Stimulated activated CD4-positive, alpha-beta T cell treated with anti-CD3 and anti-CD28 coated beads, Interleukin-1b, Interleukin-23, amount 100 ng/mL, for 4 hours (primary cell): ENCODE measurements at regions not wholly inside any gene's neighbourhood (a gene's known extent, or its start where the extent isn't known, plus 50 kb on each side); places are given as distances from the start of the nearest gene placed in this dataset.

Experiments used
- DNase-seq, 2 donors: peaks; one replicate each; pipeline ENCODE4 v3.0.0-alpha.2; 2020; ENCODE audit warnings: low read depth in 2 of 2

DNA sequence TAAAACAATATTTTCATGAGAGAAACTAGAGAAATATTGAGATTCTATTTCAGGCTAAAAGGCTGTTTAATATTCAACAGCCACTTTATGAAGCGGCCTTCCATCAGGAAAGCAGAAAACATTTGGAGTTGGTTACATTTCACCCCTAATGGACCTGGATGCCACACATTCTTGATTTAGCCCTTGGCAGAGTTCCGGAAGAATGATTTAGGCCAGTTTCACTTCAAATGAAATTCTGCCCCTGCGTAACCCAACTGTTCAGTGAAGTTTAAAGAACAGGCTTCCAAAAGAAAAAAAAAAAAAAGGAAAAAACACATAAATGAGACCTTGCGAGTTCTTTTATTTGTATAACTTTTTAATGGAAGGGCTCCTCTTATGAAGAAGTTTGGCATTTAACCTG lies 239.2 kb upstream of the AKR1E2 start:
- DNase-seq = no peak

DNA sequence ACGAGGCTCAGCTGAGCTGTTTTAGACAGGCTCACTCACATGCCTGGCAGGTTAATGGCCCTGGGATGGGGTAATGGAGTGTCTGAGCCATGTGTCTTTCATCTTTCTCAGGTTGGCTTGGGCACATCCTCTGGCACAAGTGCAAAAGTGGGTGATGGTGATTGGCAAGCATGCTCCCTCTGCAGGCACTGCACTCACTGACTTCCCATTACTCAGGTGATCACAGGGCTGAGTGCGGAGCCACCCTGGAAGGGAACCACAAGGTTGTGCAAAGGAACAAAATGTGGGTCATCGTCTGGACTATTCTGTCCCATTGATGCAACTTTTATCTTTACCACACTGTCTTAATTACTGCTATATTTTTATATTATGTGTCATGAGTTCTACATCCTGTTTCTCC lies 244.1 kb upstream of the AKR1E2 start:
- no peak for DNase-seq

DNA sequence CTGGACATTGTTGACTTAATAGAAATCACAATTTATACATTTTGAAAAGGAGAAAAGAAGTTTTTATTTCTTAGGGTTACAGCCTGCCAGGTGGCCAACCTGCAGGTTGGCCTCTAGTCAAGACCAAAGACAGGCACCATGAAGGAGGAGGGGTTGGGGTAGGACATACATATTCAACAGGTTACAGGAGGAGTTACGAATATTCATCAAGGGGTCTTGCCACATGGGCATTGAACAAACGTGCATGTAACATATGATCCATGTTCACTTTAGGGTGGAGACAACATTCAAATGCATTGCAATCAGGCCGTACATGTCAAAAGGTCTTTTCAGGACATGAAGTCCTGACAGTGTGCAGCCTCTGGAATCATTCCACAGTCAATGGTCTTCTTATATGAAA lies 246.2 kb upstream of the AKR1E2 start:
- no peak for DNase-seq

DNA sequence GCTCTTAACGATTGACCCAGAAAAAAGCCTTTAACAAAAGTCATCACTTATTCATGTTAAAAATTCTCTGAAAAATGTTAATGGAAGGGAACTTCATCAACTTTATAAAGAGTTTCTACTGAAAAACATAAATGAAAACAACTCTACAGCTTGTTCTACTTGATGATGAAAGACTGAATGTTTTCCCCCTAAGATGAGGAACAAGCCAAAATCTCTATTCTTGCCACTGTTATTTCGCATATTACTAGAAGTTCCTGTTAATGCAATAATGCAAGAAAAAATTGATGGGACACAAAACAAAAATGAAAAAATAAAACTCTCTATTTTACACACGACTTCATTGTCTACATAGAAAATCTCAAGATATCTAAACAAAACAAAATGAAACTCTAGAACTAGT lies 249.8 kb upstream of the AKR1E2 start:
- no peak for DNase-seq

DNA sequence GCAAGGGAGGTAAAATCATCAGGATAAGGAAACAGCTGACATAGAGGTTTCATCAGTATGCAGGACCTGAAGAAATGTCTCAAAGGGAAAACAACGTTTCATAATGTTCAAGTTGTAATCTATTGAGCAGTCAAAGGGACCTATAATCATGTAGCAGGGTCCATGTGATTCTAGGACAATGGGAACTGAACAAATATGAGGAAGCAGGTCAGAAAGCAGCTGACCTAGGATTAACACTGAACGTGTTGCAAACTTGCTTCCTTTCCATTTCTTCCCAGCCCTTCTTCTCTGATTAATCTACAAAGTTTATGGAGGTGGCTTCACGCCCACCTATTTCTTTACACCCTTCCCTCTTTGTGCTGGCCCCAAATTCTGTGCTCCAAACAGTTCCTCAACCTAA lies 256.9 kb upstream of the AKR1E2 start:
- DNase-seq = no peak

DNA sequence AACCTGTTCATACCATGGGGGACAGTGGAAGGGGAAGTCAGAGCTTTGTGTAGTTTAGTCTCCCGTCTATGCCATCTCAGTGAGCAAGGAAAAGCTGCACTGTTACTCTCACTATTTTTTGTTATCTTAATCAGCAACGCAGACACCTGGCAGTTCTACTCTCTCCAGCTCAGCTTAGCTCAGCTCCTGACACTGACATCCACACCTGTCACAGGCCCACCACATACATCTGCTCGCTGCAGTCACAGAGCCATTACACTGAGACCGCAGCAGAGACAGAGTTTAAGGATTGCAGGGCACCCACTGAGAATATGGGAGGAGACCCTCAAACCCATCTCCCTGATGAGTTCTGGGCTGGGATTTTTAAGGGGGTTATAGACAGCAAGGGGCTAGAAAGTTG lies 257.3 kb upstream of the AKR1E2 start:
- no peak for DNase-seq

DNA sequence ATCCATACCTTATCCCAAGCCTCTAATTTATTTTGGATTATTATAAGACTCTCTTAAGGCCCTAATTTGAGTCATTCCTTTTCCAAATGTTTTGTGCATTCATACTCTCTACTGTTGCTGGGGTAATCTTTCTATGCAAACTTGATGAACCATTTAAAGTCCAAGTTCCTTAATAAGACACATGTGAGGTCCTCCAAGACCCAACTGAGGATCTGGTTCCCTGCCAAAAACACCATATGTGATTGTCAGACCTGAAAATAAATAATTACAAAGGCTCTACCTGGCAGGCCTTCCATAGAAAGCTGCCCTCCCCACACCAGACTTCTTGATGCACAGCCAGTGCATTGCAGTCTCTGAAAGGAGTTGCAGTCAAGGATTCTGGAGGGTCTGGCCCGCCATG lies 257.9 kb upstream of the AKR1E2 start:
- no peak for DNase-seq

DNA sequence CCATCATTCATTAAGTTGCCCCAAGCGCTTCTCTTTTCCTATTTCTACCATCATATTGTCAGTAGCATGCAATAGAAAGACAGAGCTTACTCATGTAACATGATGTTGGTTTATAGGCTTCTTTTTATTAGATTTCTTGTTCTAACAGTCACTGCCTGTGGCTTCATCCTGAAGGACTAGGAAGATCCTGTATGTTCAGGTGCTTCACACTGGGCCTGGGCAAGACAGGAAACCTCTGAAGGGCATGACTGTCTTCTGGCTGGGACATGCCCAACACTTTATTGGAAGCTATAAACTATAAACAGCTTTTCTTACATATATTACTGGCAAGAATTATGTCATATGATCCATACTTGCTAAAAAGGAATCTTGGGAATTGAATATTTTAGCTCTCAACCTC lies 258.4 kb upstream of the AKR1E2 start:
- DNase-seq = no peak

DNA sequence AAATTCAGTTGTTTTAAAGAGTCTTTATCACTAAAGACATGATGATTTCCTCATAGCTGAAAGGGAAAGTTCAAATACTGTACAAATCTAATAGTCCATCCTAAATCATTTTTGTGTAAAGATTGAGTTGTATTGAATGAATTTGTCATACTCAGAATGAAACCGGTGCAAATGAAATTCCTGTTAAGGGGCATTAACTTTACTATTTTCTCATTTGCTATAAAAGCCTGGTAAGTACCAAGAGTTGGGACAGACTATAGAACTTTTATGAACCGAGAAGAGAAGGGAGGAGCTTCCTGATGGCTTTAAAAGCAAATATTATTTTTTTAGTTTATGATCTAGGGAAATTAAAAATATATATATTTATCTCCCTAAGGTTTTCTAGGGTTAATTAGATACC lies 260.0 kb upstream of the AKR1E2 start:
- no peak for DNase-seq

DNA sequence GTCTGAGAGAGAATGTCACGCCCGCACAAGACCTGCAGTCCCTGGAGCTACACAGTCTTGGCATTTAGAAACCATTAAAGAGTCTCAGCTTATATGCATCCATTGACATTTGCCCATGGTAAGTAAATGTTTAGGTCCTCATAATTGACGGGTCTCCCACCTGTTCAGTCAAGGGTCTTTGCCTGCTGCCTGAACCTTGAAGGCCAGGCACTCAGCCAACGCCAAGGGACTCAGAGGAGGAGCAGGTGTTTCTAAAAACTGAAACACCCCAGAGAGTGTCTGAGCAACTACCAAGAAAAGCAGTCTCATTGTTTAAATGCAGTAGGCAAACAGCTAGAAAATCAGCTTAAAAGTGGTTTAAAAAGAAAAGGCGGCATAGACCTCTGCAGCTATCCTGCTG lies 264.7 kb upstream of the AKR1E2 start:
- DNase-seq = no peak

DNA sequence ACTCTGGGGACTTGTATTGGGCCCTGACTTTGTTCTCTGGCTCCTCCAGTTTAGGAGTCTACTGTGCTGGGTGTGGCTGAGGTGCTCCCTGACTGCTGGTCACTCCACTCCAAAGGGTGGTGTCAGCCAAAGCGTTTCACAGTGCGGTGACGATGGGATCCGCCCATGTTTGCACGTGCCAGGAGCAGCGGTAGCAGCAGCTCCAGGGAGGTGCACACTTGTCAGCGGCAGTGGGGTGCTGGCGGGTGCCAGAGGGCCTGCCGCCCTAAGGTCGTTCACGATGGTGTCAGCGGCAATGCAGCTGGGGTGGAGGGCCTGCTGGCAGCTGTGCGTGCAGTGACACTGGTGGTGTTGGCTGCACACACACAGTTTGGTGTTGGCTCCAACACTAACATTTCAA lies 268.5 kb upstream of the AKR1E2 start:
- DNase-seq = no peak

DNA sequence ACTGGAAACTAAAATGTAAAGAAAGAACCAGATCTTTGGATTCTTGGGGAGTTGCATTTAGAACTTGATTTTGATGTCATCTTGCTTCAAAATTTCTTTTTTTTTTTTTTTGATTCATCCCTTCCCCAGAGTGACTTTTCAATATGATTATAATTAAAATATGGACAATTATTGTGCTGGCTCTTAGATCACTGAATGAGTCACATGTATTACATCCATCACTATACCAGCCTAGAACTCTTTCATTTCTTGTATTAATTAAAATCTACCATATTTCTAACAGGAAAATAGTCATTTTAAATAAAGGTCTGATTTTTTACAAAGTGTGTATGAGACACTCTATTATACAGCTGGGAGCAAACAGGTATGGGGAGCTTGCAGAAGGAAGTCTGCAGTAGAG lies 269.5 kb upstream of the AKR1E2 start:
- DNase-seq = no peak

DNA sequence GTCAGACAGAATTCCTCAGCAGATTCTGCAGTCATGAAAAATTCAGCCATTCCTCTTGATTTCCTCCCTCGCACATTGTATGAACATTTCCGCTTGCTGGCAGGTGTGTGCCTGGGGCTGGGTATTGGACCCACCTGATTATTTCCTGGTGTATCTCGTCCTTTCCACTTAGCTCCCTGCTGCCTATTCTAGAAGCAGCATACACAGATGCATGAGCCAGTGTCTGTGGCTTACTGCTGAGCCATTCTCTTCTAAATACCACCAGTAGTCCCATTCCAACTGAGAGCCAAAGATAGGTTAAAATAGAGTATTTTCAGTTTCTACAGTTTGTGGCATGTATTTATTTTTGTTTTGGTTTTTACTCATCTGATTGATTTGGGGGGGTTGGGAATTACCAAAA lies 270.1 kb upstream of the AKR1E2 start:
- DNase-seq = no peak

DNA sequence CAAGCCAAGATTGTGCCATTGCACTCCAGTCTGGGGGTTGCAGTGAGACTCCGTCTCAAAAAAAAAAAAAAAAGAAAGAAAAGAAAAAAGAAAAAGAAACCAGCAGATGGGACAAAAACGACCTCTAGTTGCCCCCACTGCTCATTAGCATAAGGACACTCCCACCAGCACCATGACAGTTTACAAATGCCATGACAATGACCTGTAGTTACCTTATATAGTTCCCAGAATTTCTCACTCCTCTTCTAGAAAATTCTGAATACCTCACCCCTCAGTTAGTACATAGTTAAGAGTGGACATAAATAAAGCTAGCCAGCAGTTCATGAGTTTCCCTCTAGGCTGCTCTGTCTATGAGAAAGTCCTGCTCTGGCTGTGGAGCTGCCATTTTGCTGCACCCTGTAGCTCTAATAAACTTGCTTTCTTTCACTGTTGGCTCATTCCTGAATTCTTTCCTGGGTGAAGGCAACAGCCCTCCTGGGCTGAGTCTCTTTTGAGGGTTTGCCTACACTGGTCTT lies 276.8 kb upstream of the AKR1E2 start:
- DNase-seq = no peak

DNA sequence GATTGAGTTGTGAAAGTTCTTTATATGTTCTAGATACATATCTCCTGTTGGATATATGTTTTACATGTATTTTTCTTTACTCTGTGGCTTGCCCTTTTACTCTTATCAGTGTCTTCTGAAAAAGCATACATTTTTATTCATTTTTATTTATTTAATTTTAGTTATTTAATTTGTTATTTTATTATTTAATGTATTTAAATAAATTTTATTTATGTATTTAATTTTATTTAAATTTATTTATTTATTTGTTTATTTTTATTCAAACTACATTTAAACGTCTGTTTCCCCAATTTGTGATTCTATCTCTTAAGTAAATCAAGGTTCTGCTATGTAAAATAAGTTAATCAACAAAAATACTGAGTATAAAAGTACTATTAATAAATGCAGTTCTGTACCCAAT lies 279.1 kb upstream of the AKR1E2 start:
- DNase-seq = no peak

DNA sequence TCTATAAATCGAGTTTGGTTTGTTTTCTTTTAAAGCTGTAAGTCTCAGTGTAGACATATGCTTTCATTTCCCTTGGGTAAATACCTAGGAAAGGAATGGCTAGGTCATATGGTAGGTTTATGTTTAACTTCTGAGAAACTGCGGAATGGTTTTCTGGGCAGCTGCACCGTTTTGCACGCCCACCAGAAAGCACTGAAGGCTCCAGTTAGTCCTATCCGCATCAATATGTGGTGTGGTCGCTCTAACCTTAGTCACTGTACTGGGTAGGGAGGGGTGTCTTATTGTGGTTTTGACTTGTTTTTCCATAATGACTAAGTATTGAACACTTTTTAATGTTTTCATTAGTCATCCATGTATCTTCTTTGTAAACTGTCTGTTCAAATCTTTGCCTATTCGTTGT lies 279.5 kb upstream of the AKR1E2 start:
- DNase-seq = peak in 1 of 2 donors; percentile 11

DNA sequence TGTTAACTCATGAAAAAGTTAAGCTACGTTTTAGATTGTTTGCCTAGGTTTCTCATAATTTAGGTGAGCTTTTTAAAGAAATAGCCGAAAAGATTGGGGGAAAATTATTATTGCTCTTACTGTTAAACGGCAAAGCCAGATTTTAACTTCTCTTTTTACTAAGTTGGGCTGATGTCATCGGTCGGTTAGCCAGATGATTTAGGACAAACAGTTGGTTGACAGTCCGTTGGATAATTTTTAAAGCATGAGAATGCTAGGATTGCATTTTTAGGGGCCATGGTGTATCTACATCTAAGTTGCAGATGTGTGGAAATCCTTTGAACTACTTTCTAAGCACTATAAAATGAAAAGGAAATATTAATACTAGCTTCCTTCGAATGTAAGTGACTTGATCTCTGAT lies 280.9 kb upstream of the AKR1E2 start:
- DNase-seq = no peak

DNA sequence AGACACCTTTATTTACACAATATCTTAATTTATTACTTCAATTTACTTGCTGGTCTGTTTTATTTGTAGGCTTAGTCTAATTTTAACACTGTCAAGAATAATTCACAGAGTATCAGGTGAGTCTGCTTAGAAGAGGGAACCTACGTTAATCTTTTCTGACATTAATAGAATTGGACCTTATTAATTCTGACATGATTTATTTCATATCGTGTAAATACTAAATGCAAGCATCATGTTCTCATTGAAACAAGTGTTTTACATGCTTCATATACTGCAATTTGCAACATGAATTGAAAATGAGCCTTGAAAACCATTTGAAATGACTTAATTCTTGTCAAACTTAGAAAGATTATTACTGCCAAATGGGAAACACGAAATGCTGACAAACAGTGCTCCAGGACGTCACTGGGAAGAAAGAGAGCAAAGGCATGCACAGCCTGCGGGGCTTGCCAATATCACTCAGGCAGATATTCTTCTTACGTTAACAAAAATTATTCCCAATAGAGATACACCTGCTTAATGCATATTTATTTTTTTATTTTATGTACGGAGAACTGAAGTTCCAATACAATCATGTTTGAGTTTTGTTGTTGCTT lies 282.0 kb upstream of the AKR1E2 start:
- DNase-seq = no peak

DNA sequence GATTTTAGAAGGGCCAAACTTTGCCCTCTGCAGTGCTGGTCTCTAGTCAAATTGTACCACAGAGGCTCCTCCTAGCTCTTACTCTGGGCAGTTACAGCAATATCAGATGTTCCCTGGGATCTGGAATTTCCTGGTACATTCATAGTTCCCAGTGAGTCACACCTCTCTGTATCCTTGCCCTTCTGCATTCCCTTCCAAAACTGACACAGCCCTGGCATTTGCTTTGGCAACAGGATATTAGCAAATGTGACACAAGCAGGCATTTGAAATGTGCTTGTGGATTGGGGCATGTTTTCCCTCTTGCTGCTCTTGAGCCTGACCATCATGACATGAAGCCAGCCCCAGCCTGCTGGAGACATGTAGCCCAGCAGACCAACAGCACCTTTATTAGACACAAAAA lies 284.7 kb upstream of the AKR1E2 start:
- no peak for DNase-seq

DNA sequence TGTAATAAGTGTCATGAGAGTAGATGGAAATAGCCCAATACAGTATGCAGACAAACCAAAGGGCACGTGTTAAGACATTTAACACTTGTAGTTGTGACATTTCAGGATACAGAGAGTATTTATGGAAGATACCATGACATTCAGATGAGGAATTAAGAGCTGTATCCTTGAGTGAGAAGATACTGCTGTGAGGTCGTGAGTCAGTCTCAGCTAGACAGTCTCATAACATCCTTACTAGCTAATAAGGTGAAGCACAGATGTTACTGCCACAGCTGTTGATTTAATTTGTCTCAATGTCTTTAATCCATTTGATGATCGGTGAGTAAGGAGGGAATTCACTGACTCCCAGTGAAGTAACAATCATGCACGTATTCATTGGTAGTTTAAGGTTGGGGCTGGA lies 288.0 kb upstream of the AKR1E2 start:
- DNase-seq = no peak

DNA sequence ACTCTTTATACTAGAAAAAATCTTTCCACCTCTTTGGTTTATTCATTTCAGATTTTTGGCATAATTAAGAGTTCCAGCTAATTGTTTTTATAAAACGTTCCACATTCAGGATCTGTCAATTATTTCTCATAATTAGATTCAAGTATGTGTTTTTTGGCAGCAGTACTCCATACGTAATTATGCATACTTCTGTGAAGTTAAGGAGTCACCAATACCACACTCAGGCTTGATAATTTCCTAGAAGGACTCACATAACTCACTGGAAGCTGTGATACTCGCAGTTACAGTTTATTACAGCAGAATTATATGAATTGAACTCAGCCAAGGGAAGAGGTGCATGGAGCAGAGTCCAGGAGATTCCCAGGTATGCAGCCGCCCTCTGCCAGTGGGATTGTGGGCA lies 290.5 kb upstream of the AKR1E2 start:
- no peak for DNase-seq

DNA sequence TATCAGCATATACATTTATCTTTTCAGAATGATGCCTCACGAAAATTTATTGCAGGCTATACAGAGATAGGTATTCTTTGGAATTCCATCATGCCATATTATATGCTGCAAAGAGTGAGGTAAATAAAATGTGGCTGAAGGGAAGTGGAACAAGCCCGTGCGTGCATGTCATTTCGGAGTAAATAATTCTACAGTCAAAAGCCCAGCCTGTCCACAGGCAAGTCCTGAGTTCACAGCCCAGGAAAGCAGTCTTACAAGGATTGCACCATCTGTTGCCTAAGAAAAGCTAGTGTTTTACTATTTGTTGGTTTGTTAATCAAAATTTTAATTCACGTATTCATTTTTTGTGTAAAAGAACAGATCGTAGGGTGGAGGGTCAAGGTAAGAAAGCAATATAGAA lies 292.4 kb upstream of the AKR1E2 start:
- no peak for DNase-seq

DNA sequence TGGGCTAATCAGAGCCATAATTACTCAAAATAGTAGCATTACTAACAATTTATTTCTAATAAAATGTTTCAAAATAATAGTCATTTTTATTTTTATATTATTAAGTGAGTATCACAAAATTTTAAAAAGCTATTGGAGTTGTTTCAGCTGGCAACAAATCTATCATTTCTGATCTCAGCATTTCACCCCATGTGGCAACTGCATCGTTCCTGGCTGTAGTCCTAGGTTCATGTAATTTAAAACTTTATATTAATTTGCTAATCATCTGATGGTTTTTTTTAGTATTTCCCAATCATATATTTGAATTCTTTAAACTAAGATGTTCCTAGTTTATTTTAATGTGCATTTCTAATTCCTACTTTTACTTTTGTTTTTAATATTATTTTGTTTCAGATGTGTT lies 293.0 kb upstream of the AKR1E2 start:
- no peak for DNase-seq

DNA sequence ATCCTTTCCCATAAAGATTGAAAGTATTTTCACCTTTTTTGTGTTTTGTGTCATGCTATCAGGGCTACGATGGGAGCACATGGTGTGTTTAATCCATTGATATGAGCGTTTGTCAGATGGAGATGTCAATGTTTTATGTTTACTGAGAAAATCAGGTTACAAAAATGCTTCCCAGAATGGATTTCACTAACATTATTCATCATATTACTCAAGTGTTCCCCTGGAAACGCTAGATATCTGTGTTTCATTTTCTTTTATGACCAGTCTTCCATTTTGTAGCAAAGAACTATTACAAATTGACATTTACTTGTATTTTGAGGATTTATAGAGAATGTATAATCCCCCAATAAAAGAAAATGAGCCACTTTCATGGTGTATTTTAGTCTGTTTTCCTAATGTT lies 293.5 kb upstream of the AKR1E2 start:
- DNase-seq = no peak

DNA sequence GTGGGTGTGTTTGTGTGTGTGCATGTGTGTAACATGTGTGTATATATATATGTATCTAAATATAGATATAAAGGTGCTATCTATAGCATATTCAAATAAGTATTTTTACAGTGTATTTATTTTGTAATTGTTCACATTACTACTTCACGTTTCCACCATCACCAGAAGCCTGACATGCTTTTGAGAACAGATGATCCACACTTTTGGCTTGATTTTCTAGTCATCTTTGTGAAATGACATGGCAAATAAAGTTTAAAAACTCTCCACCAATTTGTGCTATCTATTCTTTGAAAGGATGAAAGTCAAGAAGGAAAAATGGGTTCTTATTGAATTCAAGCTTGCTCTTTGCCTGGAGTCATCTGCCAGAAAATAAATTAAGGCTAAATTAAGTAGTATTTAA lies 294.0 kb upstream of the AKR1E2 start:
- no peak for DNase-seq
